Aorta (tissue), 5 donors: ENCODE measurements at regions not wholly inside any gene's neighbourhood (a gene's known extent, or its start where the extent isn't known, plus 50 kb on each side); places are given as distances from the start of the nearest gene placed in this dataset.

Source experiments
- ATAC-seq: fragments of 200-7000 bp; cut with Tn5 transposase; one replicate; pipeline ENCODE4 v1.9.1; 2022; ENCODE audit warnings: moderate library complexity; ENCODE audit not compliant: low FRiP score
- DNase-seq, 2 donors: peaks; one replicate each; pipeline ENCODE4 v3.0.0-alpha.2; 2020
- H3K27ac ChIP-seq, 2 donors: one replicate each; pipeline ENCODE4 v1.5.1; 2013; ENCODE audit warnings: low read length in 2 of 2, mild to moderate bottlenecking in 2 of 2, moderate library complexity in 2 of 2, control low read depth in 1 of 2, inconsistent platforms in 1 of 2, low read depth in 1 of 2
- H3K27me3 ChIP-seq, 2 donors: one replicate each; pipeline ENCODE4 v1.6.1; 2013; ENCODE audit warnings: control low read depth in 1 of 2, low read length in 1 of 2, mild to moderate bottlenecking in 1 of 2, moderate library complexity in 1 of 2; ENCODE audit not compliant: insufficient read depth in 2 of 2, control insufficient read depth in 1 of 2
- H3K36me3 ChIP-seq, 2 donors: one replicate each; pipeline ENCODE4 v1.6.1; 2013; ENCODE audit warnings: control low read depth in 1 of 2, low read length in 1 of 2, mild to moderate bottlenecking in 1 of 2; ENCODE audit not compliant: insufficient read depth in 2 of 2, control insufficient read depth in 1 of 2
- H3K4me1 ChIP-seq, 2 donors: one replicate each; pipeline ENCODE4 v1.6.1; 2013; ENCODE audit warnings: low read length in 2 of 2, control low read depth in 1 of 2, mild to moderate bottlenecking in 1 of 2, moderate library complexity in 1 of 2; ENCODE audit not compliant: insufficient read depth in 2 of 2, control insufficient read depth in 1 of 2
- H3K4me3 ChIP-seq, 2 donors: one replicate each; pipeline ENCODE4 v1.5.1; 2013; ENCODE audit warnings: low read length in 2 of 2, control low read depth in 1 of 2, mild to moderate bottlenecking in 1 of 2
- H3K9me3 ChIP-seq: one replicate; pipeline ENCODE4 v1.6.1; 2013; ENCODE audit warnings: mild to moderate bottlenecking, low read length; ENCODE audit not compliant: control insufficient read depth
- WGBS, 2 donors: extraction: QIAGEN DNeasy Blood & Tissue Kit; methylation state at CpG; one replicate each; pipeline ENCODE4 v1.1.7; 2013; 5-methylcytosine and 5-hydroxymethylcytosine counted together
- intact Hi-C, 2 donors: fragments of 100-400 bp; cut with DNase I; formaldehyde crosslinking; loops; one replicate each; pipeline versions ENCODE4 v1.14.2 to v1.15.0; 2022
- donor health status: healthy with polysubstance abuse.
- donor health status: Bipolar disorder and iron deficiency.
- donor health status: DM: no; HTN: no; CAD: no.
- donor health status: DM: no; HTN: no; CAD: no.
- donor health status: DM: yes; HTN: yes; CAD: no.

- H3K4me3 ChIP-seq = no peak overlapping the region
- intact Hi-C loops = no loop called here
- DNase-seq (no peak), ATAC-seq (no peak)
- peaks cover 1% of the 10 kb centered on the region for H3K9me3 ChIP-seq
- no peak overlapping the region for H3K27ac ChIP-seq
- no peaks in the 10 kb centered on the region for H3K36me3 ChIP-seq
- H3K4me1 ChIP-seq = no peaks in the 10 kb centered on the region
- WGBS, 2 donors = 1 to 4% methylated on average over 1 of the region's 1 CpG
- no peaks in the 10 kb centered on the region for H3K27me3 ChIP-seq
Measured at GRCh38 chr2:80858965-80859364, 554.4 kb upstream of the LRRTM1 start.

GRCh38 chr2:80856227-80856626, 551.7 kb upstream of the LRRTM1 start:
- ATAC-seq = no peak
- H3K27ac ChIP-seq = no peak overlapping the region

DNA sequence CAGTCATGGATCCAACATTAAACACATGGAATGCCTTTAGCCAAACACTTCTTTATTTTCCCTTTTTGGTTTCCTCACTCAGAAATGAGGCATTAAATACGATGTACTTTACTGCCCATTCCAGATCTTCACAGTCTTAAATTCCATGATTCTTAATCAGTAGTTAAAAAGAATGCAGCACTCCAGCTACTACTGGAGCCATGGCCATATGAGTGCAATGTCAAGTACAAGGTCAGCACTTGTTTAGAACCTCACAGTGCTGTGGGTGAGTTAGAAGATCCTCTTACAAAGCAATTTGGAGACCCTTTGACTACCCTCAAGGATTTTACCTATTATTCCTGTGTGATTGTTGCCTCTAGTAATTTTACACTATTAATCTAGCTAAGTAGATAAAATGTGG, 550.3 kb upstream of the LRRTM1 start:
- Histone ChIP-seq H3K9me3 (peaks cover 1% of the 10 kb centered on the region), H3K4me1 (no peaks in the 10 kb centered on the region), H3K36me3 (no peaks in the 10 kb centered on the region), H3K27ac (no peak overlapping the region), H3K4me3 (no peak overlapping the region), H3K27me3 (no peaks in the 10 kb centered on the region)
- intact Hi-C loops = no loop called here
- no peak for ATAC-seq
- WGBS, 2 donors = 26 to 30% methylated on average over 1 of the region's 1 CpG
- no peak for DNase-seq

More at GRCh38 chr2:80856227-80856626, 551.7 kb upstream of the LRRTM1 start:
- no peak for DNase-seq
- Histone ChIP-seq H3K4me3 (no peak overlapping the region), H3K36me3 (no peaks in the 10 kb centered on the region), H3K27me3 (no peaks in the 10 kb centered on the region), H3K9me3 (peaks cover 1% of the 10 kb centered on the region), H3K4me1 (no peaks in the 10 kb centered on the region)
- intact Hi-C loops = no loop called here

- WGBS, 2 donors = 36 to 48% methylated on average over 2 of the region's 2 CpGs
- no peaks in the 10 kb centered on the region for H3K36me3 ChIP-seq
Measured at GRCh38 chr2:80852808-80853139, 548.2 kb upstream of the LRRTM1 start.

DNA sequence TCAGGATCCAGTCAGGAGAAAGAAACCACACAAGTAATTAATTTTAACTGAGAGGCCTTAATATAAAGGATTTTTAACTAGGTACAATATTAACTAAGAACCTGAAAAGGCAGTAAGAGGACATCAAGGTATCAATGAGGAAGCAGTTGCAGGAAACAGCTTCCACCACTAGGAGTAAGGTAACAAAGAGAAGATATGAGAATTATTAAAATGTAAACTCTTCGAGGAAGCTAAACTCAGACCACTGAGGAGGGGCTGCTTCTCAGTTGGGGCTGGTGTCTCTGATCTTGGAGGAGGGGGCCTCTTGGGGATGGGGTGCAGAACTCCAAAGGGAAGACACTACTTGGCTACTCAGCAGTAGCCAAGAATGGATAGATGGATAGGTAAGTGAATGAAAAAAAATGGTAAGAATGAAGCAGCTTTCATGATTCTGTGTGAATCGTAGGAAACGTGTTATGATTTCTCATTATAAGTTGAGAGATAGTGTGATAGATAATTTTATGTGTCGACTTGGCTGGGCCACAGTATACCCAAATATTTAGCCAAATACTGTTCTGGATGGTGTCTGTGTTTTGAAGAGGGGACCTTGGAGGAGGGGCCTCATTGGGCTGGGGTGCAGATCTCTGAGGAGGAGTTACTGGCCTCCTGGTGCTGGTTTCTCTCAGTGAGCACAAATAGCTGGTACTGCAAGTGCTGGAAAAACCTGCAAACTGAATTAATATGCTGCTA, 547.7 kb upstream of the LRRTM1 start:
- DNase-seq = no peak

More at GRCh38 chr2:80852808-80853139, 548.2 kb upstream of the LRRTM1 start:
- ATAC-seq (no peak), DNase-seq (no peak)
- Histone ChIP-seq H3K27me3 (no peaks in the 10 kb centered on the region), H3K4me1 (no peaks in the 10 kb centered on the region), H3K27ac (no peak overlapping the region), H3K4me3 (no peak overlapping the region), H3K9me3 (no peaks in the 10 kb centered on the region)
- intact Hi-C loops = no loop called here

DNA sequence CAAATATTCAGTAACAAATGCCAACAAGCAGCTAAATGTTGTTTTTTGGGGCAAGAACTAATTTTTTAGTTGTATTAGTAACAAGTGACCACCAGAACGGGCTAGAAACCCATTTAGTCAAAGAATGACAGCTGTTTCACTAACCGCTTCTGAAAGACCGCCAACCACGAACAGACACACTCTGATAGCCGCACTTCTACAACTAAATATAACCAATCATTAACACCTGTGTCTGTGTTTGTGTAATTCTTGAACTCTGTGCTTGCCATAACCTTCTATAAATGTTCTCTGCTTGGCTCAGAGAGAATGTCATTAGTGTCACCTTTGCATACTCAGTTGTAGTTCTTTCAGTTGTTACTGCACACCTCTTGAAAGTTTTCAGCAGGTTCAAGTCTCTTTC, 526.3 kb upstream of the LRRTM1 start:
- DNase-seq (no peak), ATAC-seq (no peak)
- no peaks in the 10 kb centered on the region for H3K4me1 ChIP-seq
- no peaks in the 10 kb centered on the region for H3K27me3 ChIP-seq
- H3K36me3 ChIP-seq = no peaks in the 10 kb centered on the region
- no peak overlapping the region for H3K27ac ChIP-seq
- intact Hi-C loops = no loop called here
- whole genome bisulfite sequencing, 2 donors = 82 to 83% methylated on average over 5 of the region's 5 CpGs
- H3K4me3 ChIP-seq = no peak overlapping the region
- H3K9me3 ChIP-seq = no peaks in the 10 kb centered on the region

More for the DNA sequence above, 547.7 kb upstream of the LRRTM1 start:
- no peak overlapping the region for H3K4me3 ChIP-seq
- H3K27ac ChIP-seq = no peak overlapping the region
- no peaks in the 10 kb centered on the region for H3K4me1 ChIP-seq
- WGBS, 2 donors = 68 to 72% methylated on average over 4 of the region's 4 CpGs
- H3K9me3 ChIP-seq = no peaks in the 10 kb centered on the region
- intact Hi-C loops = no loop called here
- ATAC-seq = no peak
- H3K27me3 ChIP-seq = no peaks in the 10 kb centered on the region
- H3K36me3 ChIP-seq = no peaks in the 10 kb centered on the region

DNA sequence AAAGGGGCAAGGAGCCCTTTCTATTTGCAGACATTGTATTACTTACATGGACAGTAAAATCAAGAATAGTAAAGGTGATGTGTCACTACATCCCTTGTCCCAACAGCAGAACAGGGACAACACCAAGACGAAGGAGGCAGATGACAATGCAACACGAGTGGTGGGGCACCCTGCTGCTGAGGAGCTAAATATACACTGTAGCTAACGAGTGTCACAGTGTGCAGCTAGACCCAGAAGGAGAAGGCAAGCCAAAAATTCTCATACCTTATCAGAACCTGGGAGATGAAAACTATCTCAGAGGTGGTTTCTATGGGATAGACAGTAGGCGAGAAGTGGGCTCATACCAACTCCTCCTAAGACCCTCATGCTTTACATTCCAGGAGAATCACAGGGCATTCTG, 518.4 kb upstream of the LRRTM1 start:
- H3K4me3 ChIP-seq = no peak overlapping the region
- no peaks in the 10 kb centered on the region for H3K9me3 ChIP-seq
- H3K27me3 ChIP-seq = no peaks in the 10 kb centered on the region
- intact Hi-C loops = no loop called here
- DNase-seq (no peak), ATAC-seq (no peak)
- no peaks in the 10 kb centered on the region for H3K36me3 ChIP-seq
- WGBS, 2 donors = 63 to 66% methylated on average over 4 of the region's 4 CpGs
- no peaks in the 10 kb centered on the region for H3K4me1 ChIP-seq
- H3K27ac ChIP-seq = no peak overlapping the region

DNA sequence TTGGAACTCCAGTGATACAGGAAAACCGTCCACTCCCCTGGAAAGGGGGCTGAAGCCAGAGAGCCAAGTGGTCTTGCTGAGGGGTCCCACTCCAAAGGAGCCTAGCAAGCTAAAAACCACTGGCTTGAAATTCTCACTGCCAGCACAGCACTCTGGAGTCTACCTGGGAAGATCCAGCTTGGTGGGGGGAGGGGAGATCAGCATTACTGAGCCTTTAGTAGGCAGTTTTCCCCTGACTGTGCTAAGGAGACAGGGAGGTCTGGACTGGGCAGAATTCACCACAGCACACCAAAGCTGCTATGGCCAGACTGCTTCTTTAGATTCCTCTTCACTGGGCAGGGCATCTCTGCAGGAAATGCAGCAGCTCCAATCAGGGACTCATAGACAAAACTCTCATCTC, 510.7 kb upstream of the LRRTM1 start:
- intact Hi-C loops = no loop called here
- Histone ChIP-seq H3K36me3 (no peaks in the 10 kb centered on the region), H3K27me3 (no peaks in the 10 kb centered on the region), H3K4me1 (no peaks in the 10 kb centered on the region), H3K27ac (no peak overlapping the region), H3K4me3 (no peak overlapping the region), H3K9me3 (no peaks in the 10 kb centered on the region)
- no peak for ATAC-seq
- no peak for DNase-seq
- 41 to 43% methylated on average over 1 of the region's 1 CpG for WGBS, 2 donors

GRCh38 chr2:80786584-80786983, 482.0 kb upstream of the LRRTM1 start:
- no peak for ATAC-seq
- no peaks in the 10 kb centered on the region for H3K27me3 ChIP-seq
- no peak overlapping the region for H3K4me3 ChIP-seq
- intact Hi-C loops = no loop called here
- H3K27ac ChIP-seq = no peak overlapping the region
- DNase-seq = no peak
- no peaks in the 10 kb centered on the region for H3K4me1 ChIP-seq
- H3K36me3 ChIP-seq = no peaks in the 10 kb centered on the region
- 0% methylated on average over 1 of the region's 1 CpG for WGBS, 2 donors
- no peaks in the 10 kb centered on the region for H3K9me3 ChIP-seq
